HEK293 (cell line): ENCODE measurements at regions not wholly inside any gene's neighbourhood (a gene's known extent, or its start where the extent isn't known, plus 50 kb on each side); places are given as distances from the start of the nearest gene placed in this dataset.

Experiments
- MYNN ChIP-seq: fragments of 450-650 bp; formaldehyde crosslinking; IDR thresholded peaks from 2 replicates; pipeline ENCODE4 v1.5.1; 2016; ENCODE audit warnings: missing biosample characterization, missing genetic modification characterization, borderline replicate concordance
- TRIM28 ChIP-seq: IDR thresholded peaks from 2 replicates; pipeline ENCODE4 v1.6.1; 2011; ENCODE audit warnings: low read length, control low read depth, borderline replicate concordance
- YY1 ChIP-seq: fragments of 450-650 bp; formaldehyde crosslinking; IDR thresholded peaks from 2 replicates; pipeline ENCODE4 v1.5.1; 2018; ENCODE audit warnings: missing biosample characterization, missing genetic modification characterization
- ZBTB8A ChIP-seq: fragments of 450-650 bp; formaldehyde crosslinking; IDR thresholded peaks from 2 replicates; pipeline ENCODE4 v1.5.1; 2016; ENCODE audit warnings: missing biosample characterization, missing genetic modification characterization
- ZNF112 ChIP-seq: fragments of 450-650 bp; formaldehyde crosslinking; IDR thresholded peaks from 2 replicates; pipeline ENCODE4 v1.5.0; 2017; ENCODE audit warnings: missing biosample characterization, missing genetic modification characterization
- ZNF830 ChIP-seq: fragments of 450-650 bp; IDR thresholded peaks from 2 replicates; pipeline ENCODE4 v1.5.0; 2018; ENCODE audit warnings: missing biosample characterization, missing genetic modification characterization, low read depth, mild to moderate bottlenecking, moderate library complexity
- TF ChIP-seq, protein P1 (sequence below): fragments of 450-650 bp; formaldehyde crosslinking; IDR thresholded peaks from 2 replicates; pipeline ENCODE4 v1.5.1; 2016; ENCODE audit warnings: missing biosample characterization, missing genetic modification characterization
- TF ChIP-seq, protein P2 (sequence below): fragments of 450-650 bp; formaldehyde crosslinking; IDR thresholded peaks from 2 replicates; pipeline ENCODE4 v1.5.1; 2016; ENCODE audit warnings: missing biosample characterization, missing genetic modification characterization
- TF ChIP-seq, protein P3 (sequence below): fragments of 450-650 bp; formaldehyde crosslinking; IDR thresholded peaks from 2 replicates; pipeline ENCODE4 v1.5.1; 2016; ENCODE audit warnings: missing biosample characterization, missing genetic modification characterization, borderline replicate concordance
- TF ChIP-seq, protein P4 (sequence below): fragments of 450-650 bp; formaldehyde crosslinking; IDR thresholded peaks from 2 replicates; pipeline ENCODE4 v1.5.1; 2016; ENCODE audit warnings: missing biosample characterization, missing genetic modification characterization, borderline replicate concordance
- TF ChIP-seq, protein P5 (sequence below): fragments of 450-650 bp; formaldehyde crosslinking; IDR thresholded peaks from 2 replicates; pipeline ENCODE4 v1.5.1; 2016; ENCODE audit warnings: missing biosample characterization, missing genetic modification characterization
- TF ChIP-seq, protein P6 (sequence below): fragments of 450-650 bp; formaldehyde crosslinking; conservative IDR thresholded peaks from 2 replicates; pipeline ENCODE4 v1.5.1; 2016; ENCODE audit warnings: low read depth, missing biosample characterization, missing genetic modification characterization
- TF ChIP-seq, protein P7 (sequence below): fragments of 450-650 bp; formaldehyde crosslinking; IDR thresholded peaks from 2 replicates; pipeline ENCODE4 v1.5.1; 2016; ENCODE audit warnings: missing biosample characterization, missing genetic modification characterization
- TF ChIP-seq, protein P8 (sequence below): fragments of 450-650 bp; formaldehyde crosslinking; IDR thresholded peaks from 2 replicates; pipeline ENCODE4 v1.5.1; 2017; ENCODE audit warnings: missing biosample characterization, mild to moderate bottlenecking, missing genetic modification characterization, moderate library complexity

DNA sequence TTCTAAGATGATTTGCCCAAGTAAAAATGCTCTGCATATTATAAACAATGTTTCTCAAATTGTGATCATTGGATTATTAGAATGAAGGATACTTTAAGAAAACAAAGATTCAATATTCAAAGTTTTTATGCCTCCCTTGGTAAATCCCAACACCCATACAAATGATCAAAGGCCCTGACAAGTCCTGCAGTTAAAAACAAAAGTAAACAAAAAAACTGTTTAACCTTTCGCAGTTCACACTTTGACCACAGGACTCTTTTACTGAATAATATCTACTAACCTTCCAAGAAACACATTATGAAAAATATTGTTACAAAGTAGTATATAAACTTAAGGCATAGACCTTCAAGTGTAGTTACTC is 365.9 kb upstream of the ZFHX3 start:
- TF ChIP-seq, protein P1, sequence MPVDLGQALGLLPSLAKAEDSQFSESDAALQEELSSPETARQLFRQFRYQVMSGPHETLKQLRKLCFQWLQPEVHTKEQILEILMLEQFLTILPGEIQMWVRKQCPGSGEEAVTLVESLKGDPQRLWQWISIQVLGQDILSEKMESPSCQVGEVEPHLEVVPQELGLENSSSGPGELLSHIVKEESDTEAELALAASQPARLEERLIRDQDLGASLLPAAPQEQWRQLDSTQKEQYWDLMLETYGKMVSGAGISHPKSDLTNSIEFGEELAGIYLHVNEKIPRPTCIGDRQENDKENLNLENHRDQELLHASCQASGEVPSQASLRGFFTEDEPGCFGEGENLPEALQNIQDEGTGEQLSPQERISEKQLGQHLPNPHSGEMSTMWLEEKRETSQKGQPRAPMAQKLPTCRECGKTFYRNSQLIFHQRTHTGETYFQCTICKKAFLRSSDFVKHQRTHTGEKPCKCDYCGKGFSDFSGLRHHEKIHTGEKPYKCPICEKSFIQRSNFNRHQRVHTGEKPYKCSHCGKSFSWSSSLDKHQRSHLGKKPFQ (tag by site-specific recombination): no peak
- TF ChIP-seq, protein P2, sequence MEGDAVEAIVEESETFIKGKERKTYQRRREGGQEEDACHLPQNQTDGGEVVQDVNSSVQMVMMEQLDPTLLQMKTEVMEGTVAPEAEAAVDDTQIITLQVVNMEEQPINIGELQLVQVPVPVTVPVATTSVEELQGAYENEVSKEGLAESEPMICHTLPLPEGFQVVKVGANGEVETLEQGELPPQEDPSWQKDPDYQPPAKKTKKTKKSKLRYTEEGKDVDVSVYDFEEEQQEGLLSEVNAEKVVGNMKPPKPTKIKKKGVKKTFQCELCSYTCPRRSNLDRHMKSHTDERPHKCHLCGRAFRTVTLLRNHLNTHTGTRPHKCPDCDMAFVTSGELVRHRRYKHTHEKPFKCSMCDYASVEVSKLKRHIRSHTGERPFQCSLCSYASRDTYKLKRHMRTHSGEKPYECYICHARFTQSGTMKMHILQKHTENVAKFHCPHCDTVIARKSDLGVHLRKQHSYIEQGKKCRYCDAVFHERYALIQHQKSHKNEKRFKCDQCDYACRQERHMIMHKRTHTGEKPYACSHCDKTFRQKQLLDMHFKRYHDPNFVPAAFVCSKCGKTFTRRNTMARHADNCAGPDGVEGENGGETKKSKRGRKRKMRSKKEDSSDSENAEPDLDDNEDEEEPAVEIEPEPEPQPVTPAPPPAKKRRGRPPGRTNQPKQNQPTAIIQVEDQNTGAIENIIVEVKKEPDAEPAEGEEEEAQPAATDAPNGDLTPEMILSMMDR (tag by site-specific recombination): no peak
- TF ChIP-seq, protein P3, sequence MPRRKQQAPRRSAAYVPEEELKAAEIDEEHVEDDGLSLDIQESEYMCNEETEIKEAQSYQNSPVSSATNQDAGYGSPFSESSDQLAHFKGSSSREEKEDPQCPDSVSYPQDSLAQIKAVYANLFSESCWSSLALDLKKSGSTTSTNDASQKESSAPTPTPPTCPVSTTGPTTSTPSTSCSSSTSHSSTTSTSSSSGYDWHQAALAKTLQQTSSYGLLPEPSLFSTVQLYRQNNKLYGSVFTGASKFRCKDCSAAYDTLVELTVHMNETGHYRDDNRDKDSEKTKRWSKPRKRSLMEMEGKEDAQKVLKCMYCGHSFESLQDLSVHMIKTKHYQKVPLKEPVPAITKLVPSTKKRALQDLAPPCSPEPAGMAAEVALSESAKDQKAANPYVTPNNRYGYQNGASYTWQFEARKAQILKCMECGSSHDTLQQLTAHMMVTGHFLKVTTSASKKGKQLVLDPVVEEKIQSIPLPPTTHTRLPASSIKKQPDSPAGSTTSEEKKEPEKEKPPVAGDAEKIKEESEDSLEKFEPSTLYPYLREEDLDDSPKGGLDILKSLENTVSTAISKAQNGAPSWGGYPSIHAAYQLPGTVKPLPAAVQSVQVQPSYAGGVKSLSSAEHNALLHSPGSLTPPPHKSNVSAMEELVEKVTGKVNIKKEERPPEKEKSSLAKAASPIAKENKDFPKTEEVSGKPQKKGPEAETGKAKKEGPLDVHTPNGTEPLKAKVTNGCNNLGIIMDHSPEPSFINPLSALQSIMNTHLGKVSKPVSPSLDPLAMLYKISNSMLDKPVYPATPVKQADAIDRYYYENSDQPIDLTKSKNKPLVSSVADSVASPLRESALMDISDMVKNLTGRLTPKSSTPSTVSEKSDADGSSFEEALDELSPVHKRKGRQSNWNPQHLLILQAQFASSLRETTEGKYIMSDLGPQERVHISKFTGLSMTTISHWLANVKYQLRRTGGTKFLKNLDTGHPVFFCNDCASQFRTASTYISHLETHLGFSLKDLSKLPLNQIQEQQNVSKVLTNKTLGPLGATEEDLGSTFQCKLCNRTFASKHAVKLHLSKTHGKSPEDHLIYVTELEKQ (tag by site-specific recombination): no peak
- TF ChIP-seq, protein P4, sequence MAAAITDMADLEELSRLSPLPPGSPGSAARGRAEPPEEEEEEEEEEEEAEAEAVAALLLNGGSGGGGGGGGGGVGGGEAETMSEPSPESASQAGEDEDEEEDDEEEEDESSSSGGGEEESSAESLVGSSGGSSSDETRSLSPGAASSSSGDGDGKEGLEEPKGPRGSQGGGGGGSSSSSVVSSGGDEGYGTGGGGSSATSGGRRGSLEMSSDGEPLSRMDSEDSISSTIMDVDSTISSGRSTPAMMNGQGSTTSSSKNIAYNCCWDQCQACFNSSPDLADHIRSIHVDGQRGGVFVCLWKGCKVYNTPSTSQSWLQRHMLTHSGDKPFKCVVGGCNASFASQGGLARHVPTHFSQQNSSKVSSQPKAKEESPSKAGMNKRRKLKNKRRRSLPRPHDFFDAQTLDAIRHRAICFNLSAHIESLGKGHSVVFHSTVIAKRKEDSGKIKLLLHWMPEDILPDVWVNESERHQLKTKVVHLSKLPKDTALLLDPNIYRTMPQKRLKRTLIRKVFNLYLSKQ (tag by site-specific recombination): no peak
- TF ChIP-seq, protein P5, sequence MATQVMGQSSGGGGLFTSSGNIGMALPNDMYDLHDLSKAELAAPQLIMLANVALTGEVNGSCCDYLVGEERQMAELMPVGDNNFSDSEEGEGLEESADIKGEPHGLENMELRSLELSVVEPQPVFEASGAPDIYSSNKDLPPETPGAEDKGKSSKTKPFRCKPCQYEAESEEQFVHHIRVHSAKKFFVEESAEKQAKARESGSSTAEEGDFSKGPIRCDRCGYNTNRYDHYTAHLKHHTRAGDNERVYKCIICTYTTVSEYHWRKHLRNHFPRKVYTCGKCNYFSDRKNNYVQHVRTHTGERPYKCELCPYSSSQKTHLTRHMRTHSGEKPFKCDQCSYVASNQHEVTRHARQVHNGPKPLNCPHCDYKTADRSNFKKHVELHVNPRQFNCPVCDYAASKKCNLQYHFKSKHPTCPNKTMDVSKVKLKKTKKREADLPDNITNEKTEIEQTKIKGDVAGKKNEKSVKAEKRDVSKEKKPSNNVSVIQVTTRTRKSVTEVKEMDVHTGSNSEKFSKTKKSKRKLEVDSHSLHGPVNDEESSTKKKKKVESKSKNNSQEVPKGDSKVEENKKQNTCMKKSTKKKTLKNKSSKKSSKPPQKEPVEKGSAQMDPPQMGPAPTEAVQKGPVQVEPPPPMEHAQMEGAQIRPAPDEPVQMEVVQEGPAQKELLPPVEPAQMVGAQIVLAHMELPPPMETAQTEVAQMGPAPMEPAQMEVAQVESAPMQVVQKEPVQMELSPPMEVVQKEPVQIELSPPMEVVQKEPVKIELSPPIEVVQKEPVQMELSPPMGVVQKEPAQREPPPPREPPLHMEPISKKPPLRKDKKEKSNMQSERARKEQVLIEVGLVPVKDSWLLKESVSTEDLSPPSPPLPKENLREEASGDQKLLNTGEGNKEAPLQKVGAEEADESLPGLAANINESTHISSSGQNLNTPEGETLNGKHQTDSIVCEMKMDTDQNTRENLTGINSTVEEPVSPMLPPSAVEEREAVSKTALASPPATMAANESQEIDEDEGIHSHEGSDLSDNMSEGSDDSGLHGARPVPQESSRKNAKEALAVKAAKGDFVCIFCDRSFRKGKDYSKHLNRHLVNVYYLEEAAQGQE: no peak
- TF ChIP-seq, protein P6, sequence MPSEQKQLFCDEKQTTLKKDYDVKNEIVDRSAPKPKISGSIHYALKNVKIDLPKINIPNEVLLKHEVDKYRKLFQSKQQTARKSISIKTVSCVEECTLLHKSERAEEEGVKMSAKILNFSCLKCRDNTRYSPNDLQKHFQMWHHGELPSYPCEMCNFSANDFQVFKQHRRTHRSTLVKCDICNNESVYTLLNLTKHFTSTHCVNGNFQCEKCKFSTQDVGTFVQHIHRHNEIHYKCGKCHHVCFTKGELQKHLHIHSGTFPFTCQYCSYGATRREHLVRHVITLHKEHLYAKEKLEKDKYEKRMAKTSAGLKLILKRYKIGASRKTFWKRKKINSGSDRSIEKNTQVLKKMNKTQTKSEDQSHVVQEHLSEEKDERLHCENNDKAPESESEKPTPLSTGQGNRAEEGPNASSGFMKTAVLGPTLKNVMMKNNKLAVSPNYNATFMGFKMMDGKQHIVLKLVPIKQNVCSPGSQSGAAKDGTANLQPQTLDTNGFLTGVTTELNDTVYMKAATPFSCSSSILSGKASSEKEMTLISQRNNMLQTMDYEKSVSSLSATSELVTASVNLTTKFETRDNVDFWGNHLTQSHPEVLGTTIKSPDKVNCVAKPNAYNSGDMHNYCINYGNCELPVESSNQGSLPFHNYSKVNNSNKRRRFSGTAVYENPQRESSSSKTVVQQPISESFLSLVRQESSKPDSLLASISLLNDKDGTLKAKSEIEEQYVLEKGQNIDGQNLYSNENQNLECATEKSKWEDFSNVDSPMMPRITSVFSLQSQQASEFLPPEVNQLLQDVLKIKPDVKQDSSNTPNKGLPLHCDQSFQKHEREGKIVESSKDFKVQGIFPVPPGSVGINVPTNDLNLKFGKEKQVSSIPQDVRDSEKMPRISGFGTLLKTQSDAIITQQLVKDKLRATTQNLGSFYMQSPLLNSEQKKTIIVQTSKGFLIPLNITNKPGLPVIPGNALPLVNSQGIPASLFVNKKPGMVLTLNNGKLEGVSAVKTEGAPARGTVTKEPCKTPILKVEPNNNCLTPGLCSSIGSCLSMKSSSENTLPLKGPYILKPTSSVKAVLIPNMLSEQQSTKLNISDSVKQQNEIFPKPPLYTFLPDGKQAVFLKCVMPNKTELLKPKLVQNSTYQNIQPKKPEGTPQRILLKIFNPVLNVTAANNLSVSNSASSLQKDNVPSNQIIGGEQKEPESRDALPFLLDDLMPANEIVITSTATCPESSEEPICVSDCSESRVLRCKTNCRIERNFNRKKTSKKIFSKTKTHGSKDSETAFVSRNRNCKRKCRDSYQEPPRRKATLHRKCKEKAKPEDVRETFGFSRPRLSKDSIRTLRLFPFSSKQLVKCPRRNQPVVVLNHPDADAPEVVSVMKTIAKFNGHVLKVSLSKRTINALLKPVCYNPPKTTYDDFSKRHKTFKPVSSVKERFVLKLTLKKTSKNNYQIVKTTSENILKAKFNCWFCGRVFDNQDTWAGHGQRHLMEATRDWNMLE: no peak
- TF ChIP-seq ZNF112 (tag by site-specific recombination) (no peak), ZBTB8A (tag by site-specific recombination) (no peak), ZNF830 (tag by site-specific recombination) (no peak), YY1 (tag by site-specific recombination) (no peak), TRIM28 (no peak), MYNN (tag by site-specific recombination) (no peak)
- TF ChIP-seq, protein P7, sequence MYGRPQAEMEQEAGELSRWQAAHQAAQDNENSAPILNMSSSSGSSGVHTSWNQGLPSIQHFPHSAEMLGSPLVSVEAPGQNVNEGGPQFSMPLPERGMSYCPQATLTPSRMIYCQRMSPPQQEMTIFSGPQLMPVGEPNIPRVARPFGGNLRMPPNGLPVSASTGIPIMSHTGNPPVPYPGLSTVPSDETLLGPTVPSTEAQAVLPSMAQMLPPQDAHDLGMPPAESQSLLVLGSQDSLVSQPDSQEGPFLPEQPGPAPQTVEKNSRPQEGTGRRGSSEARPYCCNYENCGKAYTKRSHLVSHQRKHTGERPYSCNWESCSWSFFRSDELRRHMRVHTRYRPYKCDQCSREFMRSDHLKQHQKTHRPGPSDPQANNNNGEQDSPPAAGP (tag by site-specific recombination): no peak
- TF ChIP-seq, protein P8, sequence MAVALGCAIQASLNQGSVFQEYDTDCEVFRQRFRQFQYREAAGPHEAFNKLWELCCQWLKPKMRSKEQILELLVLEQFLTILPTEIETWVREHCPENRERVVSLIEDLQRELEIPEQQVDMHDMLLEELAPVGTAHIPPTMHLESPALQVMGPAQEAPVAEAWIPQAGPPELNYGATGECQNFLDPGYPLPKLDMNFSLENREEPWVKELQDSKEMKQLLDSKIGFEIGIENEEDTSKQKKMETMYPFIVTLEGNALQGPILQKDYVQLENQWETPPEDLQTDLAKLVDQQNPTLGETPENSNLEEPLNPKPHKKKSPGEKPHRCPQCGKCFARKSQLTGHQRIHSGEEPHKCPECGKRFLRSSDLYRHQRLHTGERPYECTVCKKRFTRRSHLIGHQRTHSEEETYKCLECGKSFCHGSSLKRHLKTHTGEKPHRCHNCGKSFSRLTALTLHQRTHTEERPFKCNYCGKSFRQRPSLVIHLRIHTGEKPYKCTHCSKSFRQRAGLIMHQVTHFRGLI (tag by site-specific recombination): no peak
